8988T (cell line): ENCODE measurements at regions not wholly inside any gene's neighbourhood (a gene's known extent, or its start where the extent isn't known, plus 50 kb on each side); places are given as distances from the start of the nearest gene placed in this dataset.

ENCODE experiments used
- DNase-seq: peaks from one replicate; pipeline ENCODE4 v3.0.0; 2011

DNA sequence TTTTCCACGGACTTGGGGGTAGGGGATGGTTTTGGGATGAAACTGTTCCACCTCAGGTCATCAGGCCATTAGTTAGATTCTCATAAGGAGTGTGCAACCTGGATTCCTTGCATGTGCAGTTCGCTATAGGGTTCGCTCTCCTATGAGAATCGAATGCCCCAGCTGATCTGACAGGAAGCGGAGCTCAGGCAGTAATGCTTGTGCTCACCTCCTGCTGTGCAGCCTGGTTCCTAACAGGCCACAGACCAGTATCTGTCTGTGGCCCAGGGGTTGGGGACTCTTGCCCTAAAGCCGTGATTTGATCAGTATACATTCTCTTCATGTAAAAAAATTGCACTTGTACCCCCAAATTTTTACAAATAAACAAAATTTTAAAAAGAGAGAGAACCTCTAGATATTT, 219.4 kb upstream of the CPNE8 start:
- DNase-seq = no peak

GRCh38 chr12:39123580-39124253, 218.3 kb upstream of the CPNE8 start:
- DNase-seq = no peak

GRCh38 chr12:39122562-39123204, 217.3 kb upstream of the CPNE8 start:
- no peak for DNase-seq

GRCh38 chr12:39116861-39117260, 211.5 kb upstream of the CPNE8 start:
- no peak for DNase-seq

GRCh38 chr12:39112064-39112463, 206.7 kb upstream of the CPNE8 start:
- no peak for DNase-seq

- no peak for DNase-seq
Observed at GRCh38 chr12:39105111-39105510, 199.7 kb upstream of the CPNE8 start.

DNA sequence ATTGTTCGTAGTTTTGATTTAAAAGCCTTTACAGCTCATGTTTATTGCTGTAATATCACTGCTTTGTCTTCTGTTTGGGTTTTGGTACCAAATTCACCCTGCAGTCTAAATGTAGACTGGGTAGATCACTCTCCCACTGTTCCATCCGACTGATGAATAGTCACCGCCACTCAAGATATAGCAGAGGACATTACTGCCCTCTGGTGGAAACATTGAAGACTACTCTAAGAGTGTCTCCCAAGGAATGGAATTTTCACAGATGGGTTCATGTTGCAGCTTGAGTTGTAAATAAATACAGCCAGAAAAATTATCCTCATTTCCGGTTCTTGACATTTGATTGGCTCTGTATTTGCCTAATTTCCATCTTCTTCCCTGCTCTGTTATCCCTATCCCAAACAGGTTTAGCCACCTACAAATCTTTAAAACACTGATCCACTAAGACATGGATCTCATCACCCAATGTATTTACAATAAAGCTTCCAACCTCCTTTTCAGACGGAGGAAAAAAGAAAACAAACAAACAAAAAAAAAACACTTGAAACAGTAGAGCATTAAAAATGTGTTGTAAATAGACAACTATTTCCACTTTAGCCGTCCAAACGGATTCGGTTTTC, 198.3 kb upstream of the CPNE8 start:
- peak; percentile 11 for DNase-seq

DNA sequence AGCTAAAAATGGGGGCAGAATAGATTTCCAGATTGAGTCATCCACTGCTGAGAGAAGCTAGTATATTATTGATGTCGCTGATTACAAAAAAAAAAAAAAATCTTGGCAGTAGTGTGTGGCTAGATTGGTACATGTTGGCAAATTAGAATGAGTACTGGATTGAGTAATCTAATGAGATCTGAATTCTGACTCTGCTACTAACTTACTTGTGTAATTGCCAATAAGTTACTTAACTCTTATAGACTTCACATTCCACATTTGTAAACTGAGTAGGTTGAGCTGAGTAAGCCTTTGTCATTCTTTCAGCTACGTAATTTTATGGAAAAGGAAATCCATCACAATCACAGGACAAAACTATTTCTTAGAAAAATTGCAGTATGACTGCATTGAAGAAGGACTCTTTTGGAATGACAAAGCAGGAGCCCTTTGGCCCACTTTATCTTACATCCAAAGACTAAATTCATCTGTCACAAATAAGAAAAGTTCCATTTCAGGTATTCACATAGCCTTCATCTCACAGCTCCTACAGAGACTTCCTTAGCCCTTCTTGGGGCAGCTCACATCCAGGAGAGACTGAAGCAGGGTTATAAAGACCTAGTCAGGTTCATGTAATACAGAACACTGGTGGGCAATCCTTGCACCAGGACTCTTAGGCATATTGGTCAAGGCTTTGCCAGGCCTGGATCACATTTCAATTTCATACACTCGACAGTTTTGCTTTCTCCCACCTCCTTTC, 197.3 kb upstream of the CPNE8 start:
- no peak for DNase-seq

DNA sequence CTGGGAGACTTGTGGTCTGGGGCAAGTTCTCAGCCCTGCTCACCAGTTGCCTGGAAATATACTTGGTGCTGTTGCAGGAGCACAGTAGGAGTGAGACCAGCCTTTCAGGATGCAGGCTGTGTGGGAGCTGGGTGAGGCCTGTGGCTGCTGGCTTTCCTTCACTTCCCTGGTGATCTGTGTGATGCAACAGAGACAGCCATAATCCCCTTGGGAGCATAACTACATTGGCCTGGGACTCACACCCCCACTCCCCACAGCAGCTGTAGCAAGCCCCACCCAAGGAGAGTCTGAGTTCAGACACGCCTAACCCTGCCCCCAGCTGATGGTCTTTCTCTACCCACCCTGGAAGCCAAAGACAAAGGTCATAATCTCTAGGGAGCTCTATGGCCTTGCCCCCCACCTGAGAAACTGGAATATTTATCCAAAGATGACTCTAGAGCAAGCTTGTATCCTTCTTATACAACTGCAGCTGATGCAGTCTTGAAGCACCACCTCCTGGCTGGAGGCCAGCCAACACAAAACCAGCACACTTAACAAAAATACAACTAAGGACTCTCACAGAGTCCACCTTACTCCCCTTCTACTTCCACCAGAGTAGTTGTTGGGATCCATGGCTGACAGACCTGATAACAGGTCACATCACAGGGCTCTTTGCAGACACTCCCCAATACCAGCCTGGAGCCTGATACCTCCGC, 190.4 kb upstream of the CPNE8 start:
- no peak for DNase-seq

GRCh38 chr12:39081910-39082309, 176.5 kb upstream of the CPNE8 start:
- no peak for DNase-seq

DNA sequence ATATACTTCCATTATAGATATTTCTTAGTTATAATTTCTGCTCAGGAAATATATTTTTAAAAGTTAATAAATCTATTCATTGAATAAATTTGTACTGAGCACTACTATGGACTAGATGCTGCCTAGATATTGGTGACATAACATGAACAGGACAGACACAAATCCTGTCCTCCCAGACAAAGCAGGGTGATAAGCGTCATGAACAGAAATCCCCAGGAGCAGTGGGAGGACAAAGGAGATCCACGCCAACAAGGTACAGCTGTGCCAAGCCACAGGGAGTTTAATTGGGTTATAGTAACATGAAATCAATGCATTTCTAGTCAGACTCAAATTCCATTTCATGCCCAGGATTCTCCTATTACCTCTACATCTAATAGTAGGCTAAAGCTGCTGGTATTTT, 171.8 kb upstream of the CPNE8 start:
- no peak for DNase-seq

DNA sequence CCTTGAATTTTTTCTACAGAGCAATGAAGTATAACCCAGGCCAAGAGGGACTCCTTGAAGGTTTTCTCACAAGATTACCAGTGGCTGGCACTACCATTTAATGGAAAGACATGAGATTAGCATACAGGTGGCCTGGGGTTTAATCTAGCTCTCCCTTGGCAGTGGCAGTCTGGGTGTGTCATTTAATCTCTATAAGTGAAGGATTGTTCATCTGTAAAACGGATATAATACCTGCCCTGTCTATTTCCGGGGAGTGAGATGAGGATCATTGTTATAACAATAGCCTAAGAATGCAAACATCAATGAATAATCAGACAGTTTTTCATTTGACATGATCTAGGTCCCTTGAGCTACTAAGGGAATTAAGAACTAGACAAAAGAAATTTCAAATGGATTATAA, 168.7 kb upstream of the CPNE8 start:
- no peak for DNase-seq

- DNase-seq = no peak
Observed at GRCh38 chr12:39072658-39073057, 167.3 kb upstream of the CPNE8 start.

- no peak for DNase-seq
Observed at GRCh38 chr12:39071611-39072010, 166.2 kb upstream of the CPNE8 start.

GRCh38 chr12:39070775-39071174, 165.4 kb upstream of the CPNE8 start:
- no peak for DNase-seq

- no peak for DNase-seq
Observed at GRCh38 chr12:39065455-39065854, 160.1 kb upstream of the CPNE8 start.

GRCh38 chr12:39064708-39065107, 159.3 kb upstream of the CPNE8 start:
- DNase-seq = no peak

DNA sequence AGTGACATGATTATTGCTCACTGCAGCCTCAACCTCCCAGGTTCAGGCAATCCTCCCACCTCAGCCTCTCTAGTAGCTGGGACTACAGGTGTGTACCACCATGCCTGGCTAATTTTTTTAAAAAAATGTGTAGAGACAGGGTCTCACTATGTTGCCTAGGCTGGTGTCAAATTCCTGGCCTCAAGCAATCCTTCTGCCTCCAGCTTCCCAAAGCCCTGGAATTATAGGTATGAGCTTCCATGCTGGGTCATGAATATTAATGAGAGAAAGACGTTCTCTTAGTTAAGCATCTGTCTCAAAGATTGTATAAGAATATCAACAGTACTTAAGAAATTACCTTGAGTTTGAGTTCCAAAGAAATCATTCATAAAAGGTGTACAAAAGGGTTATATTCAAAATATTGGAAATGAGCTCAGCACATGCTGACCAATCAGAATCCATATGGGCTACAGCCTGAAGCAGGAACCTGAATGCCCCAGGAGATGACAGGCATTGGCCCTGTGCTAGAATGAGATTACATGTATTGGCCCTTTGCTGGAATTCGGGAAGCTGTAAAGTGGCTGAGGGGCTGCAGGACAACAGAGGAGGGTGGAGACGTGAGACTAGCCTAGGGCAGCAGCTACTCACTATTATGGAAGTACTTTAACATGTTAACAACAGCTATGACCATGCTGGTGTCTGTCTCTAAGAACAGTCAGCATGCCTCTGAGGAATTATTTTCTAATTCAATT, 157.0 kb upstream of the CPNE8 start:
- no peak for DNase-seq

DNA sequence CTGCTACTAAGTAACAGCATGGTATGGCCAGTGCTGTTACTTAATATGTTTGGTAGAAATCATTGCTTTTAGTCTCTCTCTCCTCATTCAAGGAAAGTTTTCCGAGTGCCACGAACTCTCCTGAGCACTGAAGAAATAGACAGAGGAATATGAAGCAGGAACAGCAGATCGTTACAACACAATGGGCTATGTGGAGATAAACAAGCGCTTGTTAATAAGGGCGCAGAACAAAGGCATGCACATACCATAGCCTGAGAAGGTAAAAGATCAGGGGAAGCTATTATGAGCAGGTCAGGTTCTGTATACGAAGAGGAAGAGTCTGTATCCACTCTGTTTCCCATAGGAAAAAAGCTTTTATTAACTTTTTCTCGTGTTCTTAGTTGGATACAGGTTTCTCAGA, 156.2 kb upstream of the CPNE8 start:
- DNase-seq = no peak

- DNase-seq = no peak
Observed at GRCh38 chr12:39048395-39048794, 143.0 kb upstream of the CPNE8 start.

GRCh38 chr12:39047539-39048262, 142.3 kb upstream of the CPNE8 start:
- DNase-seq = no peak

GRCh38 chr12:39044754-39045153, 139.4 kb upstream of the CPNE8 start:
- no peak for DNase-seq
